Left ventricle myocardium inferior (tissue), 1 donor: ENCODE measurements at regions not wholly inside any gene's neighbourhood (a gene's known extent, or its start where the extent isn't known, plus 50 kb on each side); places are given as distances from the start of the nearest gene placed in this dataset.

Experiments
- DNase-seq: peaks from one replicate; pipeline ENCODE4 v3.0.0-alpha.2; 2020
- H3K27ac ChIP-seq: fragments of 200-600 bp; replicated peaks from 2 replicates; pipeline ENCODE4 v1.8.0; 2021
- H3K27me3 ChIP-seq: fragments of 200-600 bp; 2 replicates; pipeline ENCODE4 v1.8.0; 2021; ENCODE audit warnings: low read depth
- H3K36me3 ChIP-seq: fragments of 200-600 bp; 2 replicates; pipeline ENCODE4 v1.8.0; 2021
- H3K4me1 ChIP-seq: fragments of 200-600 bp; 2 replicates; pipeline ENCODE4 v1.8.0; 2021
- H3K4me3 ChIP-seq: fragments of 200-600 bp; 2 replicates; pipeline ENCODE4 v1.8.0; 2021; ENCODE audit warnings: mild to moderate bottlenecking, moderate library complexity
- H3K9me3 ChIP-seq: fragments of 200-600 bp; replicated peaks from 2 replicates; pipeline ENCODE4 v1.8.0; 2021
- CTCF ChIP-seq: fragments of 200-600 bp; IDR thresholded peaks from 2 replicates; pipeline ENCODE4 v1.8.0; 2021; ENCODE audit warnings: antibody characterized with exemption, mild to moderate bottlenecking, borderline replicate concordance
- intact Hi-C: fragments of 100-400 bp; cut with micrococcal nuclease; formaldehyde crosslinking; loops from one replicate; pipeline ENCODE4 v1.11.0; 2022
- donor health status: DM: no; HTN: yes; CAD: no; lungs with severe emphysema.

GRCh38 chr16:65679785-65680184 is 557.9 kb upstream of the CDH11 start:
- intact Hi-C loops: no loop called here
- no peak overlapping the region for H3K27ac ChIP-seq
- DNase-seq: no peak
- no peaks in the 10 kb centered on the region for H3K27me3 ChIP-seq
- no peak for TF ChIP-seq CTCF
- peaks cover 13% of the 10 kb centered on the region for H3K9me3 ChIP-seq
- no peaks in the 10 kb centered on the region for H3K36me3 ChIP-seq
- H3K4me3 ChIP-seq: no peak overlapping the region
- peaks cover 4% of the 10 kb centered on the region for H3K4me1 ChIP-seq

- TF ChIP-seq CTCF: no peak
- no peak for DNase-seq
- H3K4me3 ChIP-seq: no peak overlapping the region
- H3K9me3 ChIP-seq: peaks cover 3% of the 10 kb centered on the region
- intact Hi-C loops: no loop called here
- H3K4me1 ChIP-seq: no peaks in the 10 kb centered on the region
- H3K27ac ChIP-seq: no peak overlapping the region
- H3K27me3 ChIP-seq: no peaks in the 10 kb centered on the region
- no peaks in the 10 kb centered on the region for H3K36me3 ChIP-seq
These were observed 553.3 kb upstream of the CDH11 start for GRCh38 chr16:65675161-65675560.

GRCh38 chr16:65672960-65673359 is 551.1 kb upstream of the CDH11 start:
- H3K27ac ChIP-seq: no peak overlapping the region
- no peak for TF ChIP-seq CTCF
- peaks cover 10% of the 10 kb centered on the region for H3K9me3 ChIP-seq
- DNase-seq: no peak
- H3K4me1 ChIP-seq: no peaks in the 10 kb centered on the region
- no peaks in the 10 kb centered on the region for H3K27me3 ChIP-seq
- H3K36me3 ChIP-seq: no peaks in the 10 kb centered on the region
- intact Hi-C loops: no loop called here
- no peak overlapping the region for H3K4me3 ChIP-seq

GRCh38 chr16:65671071-65671470 is 549.2 kb upstream of the CDH11 start:
- intact Hi-C loops: no loop called here
- Histone ChIP-seq H3K4me3 (no peak overlapping the region), H3K27ac (no peak overlapping the region), H3K4me1 (no peaks in the 10 kb centered on the region), H3K27me3 (no peaks in the 10 kb centered on the region), H3K9me3 (peaks cover 10% of the 10 kb centered on the region), H3K36me3 (no peaks in the 10 kb centered on the region)
- DNase-seq: no peak
- TF ChIP-seq CTCF: no peak

GRCh38 chr16:65668064-65668595 is 546.3 kb upstream of the CDH11 start:
- no peak for TF ChIP-seq CTCF
- Histone ChIP-seq H3K4me1 (no peaks in the 10 kb centered on the region), H3K9me3 (peaks cover 10% of the 10 kb centered on the region), H3K27ac (no peak overlapping the region), H3K27me3 (no peaks in the 10 kb centered on the region), H3K36me3 (no peaks in the 10 kb centered on the region), H3K4me3 (no peak overlapping the region)
- intact Hi-C loops: no loop called here
- no peak for DNase-seq

- intact Hi-C loops: no loop called here
- H3K9me3 ChIP-seq: peaks cover 10% of the 10 kb centered on the region
- no peaks in the 10 kb centered on the region for H3K27me3 ChIP-seq
- no peak for DNase-seq
- TF ChIP-seq CTCF: no peak
- no peaks in the 10 kb centered on the region for H3K4me1 ChIP-seq
- H3K4me3 ChIP-seq: no peak overlapping the region
- H3K36me3 ChIP-seq: no peaks in the 10 kb centered on the region
- no peak overlapping the region for H3K27ac ChIP-seq
These were observed 545.2 kb upstream of the CDH11 start for GRCh38 chr16:65667011-65667578.
